GM23338 (cell line): ENCODE measurements at regions not wholly inside any gene's neighbourhood (a gene's known extent, or its start where the extent isn't known, plus 50 kb on each side); places are given as distances from the start of the nearest gene placed in this dataset.

Experiments
- ATAC-seq: fragments of 200-7000 bp; cut with Tn5 transposase; 3 replicates; pipeline ENCODE4 v1.9.1; 2020
- DNase-seq: peaks from one replicate; pipeline ENCODE4 v3.0.0-alpha.2; 2015; ENCODE audit warnings: low spot score
- H2AFZ ChIP-seq: fragments of 200-600 bp; sonication (generic); 2 replicates; pipeline ENCODE4 v1.8.0; 2016; ENCODE audit warnings: antibody characterized with exemption, mild to moderate bottlenecking, moderate library complexity
- H3F3A ChIP-seq: fragments of 200-600 bp; sonication (generic); replicated peaks from 2 replicates; pipeline ENCODE4 v1.8.0; 2017; ENCODE audit warnings: antibody characterized with exemption, mixed run types, low read depth
- H3K27ac ChIP-seq: fragments of 200-600 bp; sonication (generic); 2 replicates; pipeline ENCODE4 v1.6.1; 2016; ENCODE audit warnings: low read depth
- H3K27me3 ChIP-seq: fragments of 200-600 bp; sonication (generic); 2 replicates; pipeline ENCODE4 v1.8.0; 2016; ENCODE audit warnings: mild to moderate bottlenecking, mixed run types, moderate library complexity; ENCODE audit not compliant: insufficient read depth
- H3K36me3 ChIP-seq: fragments of 200-600 bp; sonication (generic); 2 replicates; pipeline ENCODE4 v1.8.0; 2016; ENCODE audit warnings: mild to moderate bottlenecking; ENCODE audit not compliant: insufficient read depth
- H3K4me1 ChIP-seq: fragments of 200-600 bp; sonication (generic); 2 replicates; pipeline ENCODE4 v1.8.0; 2016; ENCODE audit warnings: mild to moderate bottlenecking, moderate library complexity; ENCODE audit not compliant: insufficient read depth
- H3K4me2 ChIP-seq: fragments of 200-600 bp; sonication (generic); 2 replicates; pipeline ENCODE4 v1.7.1; 2017; ENCODE audit warnings: mixed run types
- H3K4me3 ChIP-seq: fragments of 200-600 bp; sonication (generic); 2 replicates; pipeline ENCODE4 v1.6.1; 2016; ENCODE audit warnings: mixed run types
- H3K79me2 ChIP-seq: fragments of 200-600 bp; sonication (generic); replicated peaks from 2 replicates; pipeline ENCODE4 v1.8.0; 2017; ENCODE audit warnings: mild to moderate bottlenecking; ENCODE audit not compliant: insufficient read depth
- H3K9me2 ChIP-seq: fragments of 200-600 bp; sonication (generic); 2 replicates; pipeline ENCODE4 v1.8.0; 2017; ENCODE audit not compliant: insufficient read depth
- H4K20me1 ChIP-seq: fragments of 200-600 bp; sonication (generic); replicated peaks from 2 replicates; pipeline ENCODE4 v1.8.0; 2017; ENCODE audit warnings: mild to moderate bottlenecking; ENCODE audit not compliant: insufficient read depth
- H3K27ac Mint-ChIP-seq: 2 replicates; pipeline ENCODE4 v1.8.0; 2020; ENCODE audit warnings: inconsistent platforms, mild to moderate bottlenecking, moderate library complexity, mixed read lengths
- H3K27me3 Mint-ChIP-seq: 3 replicates; pipeline ENCODE4 v1.8.0; 2022; ENCODE audit warnings: low read depth, mild to moderate bottlenecking, moderate library complexity, mixed read lengths, inconsistent platforms; ENCODE audit not compliant: insufficient read depth, poor library complexity
- H3K36me3 Mint-ChIP-seq: 3 replicates; pipeline ENCODE4 v1.8.0; 2021; ENCODE audit warnings: low read depth, mild to moderate bottlenecking, inconsistent platforms, moderate library complexity, mixed read lengths
- H3K4me1 Mint-ChIP-seq: 3 replicates; pipeline ENCODE4 v1.8.0; 2020; ENCODE audit warnings: mild to moderate bottlenecking, inconsistent platforms, mixed read lengths
- H3K4me3 Mint-ChIP-seq: 3 replicates; pipeline ENCODE4 v1.8.0; 2021; ENCODE audit warnings: moderate library complexity, mild to moderate bottlenecking, inconsistent platforms, mixed read lengths
- H3K9me3 Mint-ChIP-seq: 3 replicates; pipeline ENCODE4 v1.8.0; 2020; ENCODE audit warnings: moderate library complexity, mild to moderate bottlenecking, inconsistent platforms, mixed read lengths
- CREB1 ChIP-seq: fragments of 250-450 bp; sonication (Bioruptor Pico); IDR thresholded peaks from 2 replicates; pipeline ENCODE4 v1.5.0; 2020; ENCODE audit warnings: low read depth, mild to moderate bottlenecking, moderate library complexity
- CTCF ChIP-seq, 2 experiments: fragments of 200-600 bp in 1 of 2; sonication (generic) in 1 of 2; conservative IDR thresholded peaks; 2 replicates each; pipeline versions ENCODE4 v1.5.1 to v1.6.1; 2016 to 2017; ENCODE audit warnings: antibody characterized with exemption in 2 of 2, low read depth in 2 of 2, mild to moderate bottlenecking in 2 of 2, moderate library complexity in 1 of 2
- EZH2 ChIP-seq: fragments of 200-600 bp; sonication (generic); IDR thresholded peaks from one replicate; pipeline ENCODE4 v1.8.0; 2017; ENCODE audit warnings: antibody characterized with exemption, mild to moderate bottlenecking, low read depth; ENCODE audit not compliant: unreplicated experiment
- EZH2phosphoT487 ChIP-seq: fragments of 200-600 bp; sonication (generic); IDR thresholded peaks from one replicate; pipeline ENCODE4 v1.8.1; 2018; ENCODE audit warnings: antibody characterized with exemption; ENCODE audit not compliant: unreplicated experiment
- JUNB ChIP-seq: IDR thresholded peaks from one replicate; pipeline ENCODE4 v1.6.1; 2016; ENCODE audit warnings: antibody characterized with exemption; ENCODE audit not compliant: unreplicated experiment
- NANOG ChIP-seq: IDR thresholded peaks from 2 replicates; pipeline ENCODE4 v1.6.1; 2016; ENCODE audit warnings: antibody characterized with exemption, borderline replicate concordance
- POLR2AphosphoS5 ChIP-seq: IDR thresholded peaks from 2 replicates; pipeline ENCODE4 v1.6.1; 2016; ENCODE audit warnings: antibody characterized with exemption, low read depth
- STAT1 ChIP-seq: IDR thresholded peaks from one replicate; pipeline ENCODE4 v1.6.1; 2016; ENCODE audit warnings: antibody characterized with exemption; ENCODE audit not compliant: unreplicated experiment
- ZNF114 ChIP-seq: fragments of 250-450 bp; sonication (Bioruptor Pico); IDR thresholded peaks from 2 replicates; pipeline ENCODE4 v1.5.0; 2020; ENCODE audit warnings: mild to moderate bottlenecking, moderate library complexity
- ZNF331 ChIP-seq: fragments of 250-450 bp; sonication (Bioruptor Pico); IDR thresholded peaks from 2 replicates; pipeline ENCODE4 v1.5.0; 2020; ENCODE audit warnings: low read depth, mild to moderate bottlenecking, moderate library complexity
- ZNF462 ChIP-seq: fragments of 250-450 bp; sonication (Bioruptor Pico); IDR thresholded peaks from 2 replicates; pipeline ENCODE4 v1.5.0; 2020; ENCODE audit warnings: mild to moderate bottlenecking, moderate library complexity
- TF ChIP-seq, protein P1 (sequence below): IDR thresholded peaks from 2 replicates; pipeline ENCODE4 v1.6.1; 2016; ENCODE audit warnings: antibody characterized with exemption
- TF ChIP-seq, protein P2 (sequence below): IDR thresholded peaks from one replicate; pipeline ENCODE4 v1.6.1; 2018; ENCODE audit warnings: antibody characterized with exemption; ENCODE audit not compliant: unreplicated experiment

DNA sequence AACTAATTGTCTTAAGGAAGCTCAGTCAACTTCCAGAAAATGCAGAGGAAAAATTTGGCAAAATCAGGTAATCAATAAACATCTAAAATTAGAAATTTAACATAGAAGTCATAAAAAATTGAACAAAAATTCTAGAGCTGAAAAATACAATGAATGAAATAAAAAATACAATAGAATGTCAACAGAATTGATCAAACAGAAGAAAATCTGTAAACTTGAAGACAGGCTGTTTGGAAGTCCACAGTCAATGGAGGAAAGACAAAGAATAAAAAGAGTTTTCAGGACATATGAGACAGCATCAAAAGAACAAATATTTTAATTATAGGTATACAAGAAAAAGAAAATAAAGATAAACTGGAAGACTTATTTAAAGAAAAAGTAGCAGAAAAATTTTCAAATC is 469.0 kb downstream of the RWDD3 start:
- DNase-seq: no peak
- Mint-ChIP-seq H3K9me3 (peaks cover 22% of the 10 kb centered on the region), H3K27ac (no peak overlapping the region)

More for the DNA sequence above, 469.0 kb downstream of the RWDD3 start:
- Mint-ChIP-seq H3K4me3 (no peak overlapping the region), H3K36me3 (peaks cover 21% of the 10 kb centered on the region), H3K27me3 (no peaks in the 10 kb centered on the region), H3K4me1 (no peaks in the 10 kb centered on the region; the same call in 2 of the 3 replicates)
- H3K4me3 ChIP-seq: no peak overlapping the region
- no peak overlapping the region for H3K4me2 ChIP-seq
- H3K36me3 ChIP-seq: no peaks in the 10 kb centered on the region
- ATAC-seq: no peak
- peaks cover 5% of the 10 kb centered on the region for H3K9me2 ChIP-seq
- H3F3A ChIP-seq: no peaks in the 10 kb centered on the region
- no peaks in the 10 kb centered on the region for H3K4me1 ChIP-seq
- TF ChIP-seq EZH2 (no peak), CTCF (conservative IDR thresholded peaks at IDR 0.05; ENCODE audit: low read depth in 2 of 2) (no peak), NANOG (no peak), ZNF331 (CRISPR knock-in tag) (no peak), ZNF462 (CRISPR knock-in tag) (no peak), EZH2phosphoT487 (no peak), JUNB (no peak), STAT1 (no peak), CREB1 (no peak), POLR2AphosphoS5 (no peak), ZNF114 (CRISPR knock-in tag) (no peak)
- TF ChIP-seq, protein P1, sequence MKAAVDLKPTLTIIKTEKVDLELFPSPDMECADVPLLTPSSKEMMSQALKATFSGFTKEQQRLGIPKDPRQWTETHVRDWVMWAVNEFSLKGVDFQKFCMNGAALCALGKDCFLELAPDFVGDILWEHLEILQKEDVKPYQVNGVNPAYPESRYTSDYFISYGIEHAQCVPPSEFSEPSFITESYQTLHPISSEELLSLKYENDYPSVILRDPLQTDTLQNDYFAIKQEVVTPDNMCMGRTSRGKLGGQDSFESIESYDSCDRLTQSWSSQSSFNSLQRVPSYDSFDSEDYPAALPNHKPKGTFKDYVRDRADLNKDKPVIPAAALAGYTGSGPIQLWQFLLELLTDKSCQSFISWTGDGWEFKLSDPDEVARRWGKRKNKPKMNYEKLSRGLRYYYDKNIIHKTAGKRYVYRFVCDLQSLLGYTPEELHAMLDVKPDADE: no peak
- TF ChIP-seq, protein P2, sequence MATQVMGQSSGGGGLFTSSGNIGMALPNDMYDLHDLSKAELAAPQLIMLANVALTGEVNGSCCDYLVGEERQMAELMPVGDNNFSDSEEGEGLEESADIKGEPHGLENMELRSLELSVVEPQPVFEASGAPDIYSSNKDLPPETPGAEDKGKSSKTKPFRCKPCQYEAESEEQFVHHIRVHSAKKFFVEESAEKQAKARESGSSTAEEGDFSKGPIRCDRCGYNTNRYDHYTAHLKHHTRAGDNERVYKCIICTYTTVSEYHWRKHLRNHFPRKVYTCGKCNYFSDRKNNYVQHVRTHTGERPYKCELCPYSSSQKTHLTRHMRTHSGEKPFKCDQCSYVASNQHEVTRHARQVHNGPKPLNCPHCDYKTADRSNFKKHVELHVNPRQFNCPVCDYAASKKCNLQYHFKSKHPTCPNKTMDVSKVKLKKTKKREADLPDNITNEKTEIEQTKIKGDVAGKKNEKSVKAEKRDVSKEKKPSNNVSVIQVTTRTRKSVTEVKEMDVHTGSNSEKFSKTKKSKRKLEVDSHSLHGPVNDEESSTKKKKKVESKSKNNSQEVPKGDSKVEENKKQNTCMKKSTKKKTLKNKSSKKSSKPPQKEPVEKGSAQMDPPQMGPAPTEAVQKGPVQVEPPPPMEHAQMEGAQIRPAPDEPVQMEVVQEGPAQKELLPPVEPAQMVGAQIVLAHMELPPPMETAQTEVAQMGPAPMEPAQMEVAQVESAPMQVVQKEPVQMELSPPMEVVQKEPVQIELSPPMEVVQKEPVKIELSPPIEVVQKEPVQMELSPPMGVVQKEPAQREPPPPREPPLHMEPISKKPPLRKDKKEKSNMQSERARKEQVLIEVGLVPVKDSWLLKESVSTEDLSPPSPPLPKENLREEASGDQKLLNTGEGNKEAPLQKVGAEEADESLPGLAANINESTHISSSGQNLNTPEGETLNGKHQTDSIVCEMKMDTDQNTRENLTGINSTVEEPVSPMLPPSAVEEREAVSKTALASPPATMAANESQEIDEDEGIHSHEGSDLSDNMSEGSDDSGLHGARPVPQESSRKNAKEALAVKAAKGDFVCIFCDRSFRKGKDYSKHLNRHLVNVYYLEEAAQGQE: no peak
- no peaks in the 10 kb centered on the region for H3K27me3 ChIP-seq
- no peak overlapping the region for H2AFZ ChIP-seq
- no peak overlapping the region for H3K27ac ChIP-seq
- H4K20me1 ChIP-seq: no peaks in the 10 kb centered on the region
- no peaks in the 10 kb centered on the region for H3K79me2 ChIP-seq
